ENCODE measurements at regions not wholly inside any gene's neighbourhood (a gene's known extent, or its start where the extent isn't known, plus 50 kb on each side); places are given as distances from the start of the nearest gene placed in this dataset.

GRCh38 chr11:15882876-15883454 is 473.4 kb downstream of the SOX6 start:
- DNase-seq (ENCODE audit: low read depth), result no peak

- no peak for DNase-seq (ENCODE audit: low read depth)
Measured at GRCh38 chr11:15883455-15883920, 472.9 kb downstream of the SOX6 start.

DNA sequence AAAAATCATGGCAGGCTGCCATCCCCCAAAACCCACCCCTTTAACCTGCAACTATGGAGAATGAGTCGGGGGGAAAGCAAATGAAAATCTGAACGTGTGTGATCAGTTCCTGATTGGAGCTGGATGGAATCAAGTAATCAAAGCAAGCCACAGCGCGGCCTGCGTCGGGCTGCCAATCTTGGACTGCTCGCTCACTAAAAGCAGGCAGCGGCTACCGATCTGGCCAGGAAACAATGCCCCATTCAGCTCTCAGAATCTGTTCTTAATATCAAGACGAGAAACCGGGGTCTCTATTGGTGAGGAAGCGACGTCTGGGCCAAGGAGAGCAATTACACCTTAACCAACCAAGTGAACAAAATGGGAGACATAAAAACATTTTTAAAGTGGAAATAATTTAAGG is 472.2 kb downstream of the SOX6 start:
- no peak for DNase-seq (ENCODE audit: low read depth)

DNA sequence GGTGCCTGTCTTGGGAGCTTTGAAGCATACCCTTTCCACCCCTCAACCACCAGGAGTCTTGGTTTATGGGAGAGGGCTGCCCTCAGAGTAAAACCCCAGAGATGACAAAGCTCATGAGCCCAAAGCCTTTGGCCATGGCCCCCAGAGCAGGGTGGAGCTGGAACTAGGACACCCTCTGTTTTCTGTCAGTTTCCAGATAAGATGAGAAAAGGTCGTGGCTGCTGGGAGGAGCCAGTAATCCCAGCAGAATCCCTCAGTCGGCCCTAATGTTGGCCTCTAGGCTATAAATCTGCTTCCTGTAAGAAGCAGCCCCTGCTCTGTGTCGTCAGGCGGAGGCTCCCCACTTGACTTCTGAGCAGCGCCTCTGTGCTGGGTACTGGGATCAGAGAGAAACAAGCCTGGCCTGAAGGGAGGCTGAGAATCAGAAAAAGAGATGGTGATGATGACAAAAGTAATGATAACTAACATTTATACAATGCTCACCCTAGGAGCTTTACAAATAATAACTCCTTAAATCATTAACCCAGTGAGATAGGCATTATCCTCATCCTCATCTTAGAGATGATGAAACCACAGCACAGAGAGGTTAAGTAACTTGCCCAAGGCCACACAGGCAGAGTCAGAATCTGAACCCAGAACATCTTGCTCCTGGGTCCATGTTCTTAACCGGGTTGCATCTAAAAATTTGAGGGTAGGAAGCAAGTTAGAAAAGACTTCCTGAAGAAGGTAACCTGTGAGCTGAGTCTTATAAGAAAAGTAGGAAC is 471.4 kb downstream of the SOX6 start:
- no peak for DNase-seq (ENCODE audit: low read depth)

DNA sequence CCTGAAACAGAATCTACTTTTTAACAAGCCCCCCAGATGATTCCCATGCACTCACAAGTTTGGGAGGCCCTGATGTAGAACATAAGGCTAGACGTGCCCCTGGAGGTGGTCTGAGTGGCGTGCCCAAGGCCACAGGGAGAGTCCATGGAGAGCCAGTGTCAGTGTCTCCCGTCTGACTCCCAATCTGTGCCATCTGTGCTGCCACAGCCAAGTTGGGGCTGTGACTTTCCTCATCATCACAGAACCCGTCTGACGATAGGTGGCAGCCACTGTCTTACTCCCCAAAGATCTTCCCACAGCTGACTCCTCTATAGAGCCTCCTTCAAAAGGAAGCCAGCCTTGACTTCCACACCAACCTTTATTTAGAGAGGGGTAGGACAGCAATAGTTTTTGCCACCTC is 470.5 kb downstream of the SOX6 start:
- DNase-seq (ENCODE audit: low read depth), result no peak

GRCh38 chr11:15886299-15886698 is 470.0 kb downstream of the SOX6 start:
- no peak for DNase-seq (ENCODE audit: low read depth)

DNA sequence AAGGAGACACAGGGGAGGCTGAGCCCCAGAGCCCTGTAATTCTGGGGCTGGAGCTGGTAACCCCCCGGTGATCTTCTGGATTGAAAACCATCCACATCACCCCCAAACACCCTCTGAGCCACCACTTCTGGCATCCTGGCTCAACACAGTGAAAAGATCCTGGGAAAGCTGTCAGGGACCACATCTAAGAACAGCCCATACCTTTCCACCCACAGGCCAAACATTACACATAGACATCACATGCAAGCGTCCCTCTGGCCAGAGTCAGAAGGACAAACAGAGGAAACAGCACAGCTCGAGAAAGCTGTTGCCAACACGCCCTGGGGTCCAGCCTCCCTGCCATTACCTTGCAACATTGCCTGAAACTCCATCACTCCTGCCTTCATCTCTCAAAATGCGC is 469.5 kb downstream of the SOX6 start:
- DNase-seq (ENCODE audit: low read depth), result no peak

GRCh38 chr11:15888556-15889345 is 467.6 kb downstream of the SOX6 start:
- no peak for DNase-seq (ENCODE audit: low read depth)

DNA sequence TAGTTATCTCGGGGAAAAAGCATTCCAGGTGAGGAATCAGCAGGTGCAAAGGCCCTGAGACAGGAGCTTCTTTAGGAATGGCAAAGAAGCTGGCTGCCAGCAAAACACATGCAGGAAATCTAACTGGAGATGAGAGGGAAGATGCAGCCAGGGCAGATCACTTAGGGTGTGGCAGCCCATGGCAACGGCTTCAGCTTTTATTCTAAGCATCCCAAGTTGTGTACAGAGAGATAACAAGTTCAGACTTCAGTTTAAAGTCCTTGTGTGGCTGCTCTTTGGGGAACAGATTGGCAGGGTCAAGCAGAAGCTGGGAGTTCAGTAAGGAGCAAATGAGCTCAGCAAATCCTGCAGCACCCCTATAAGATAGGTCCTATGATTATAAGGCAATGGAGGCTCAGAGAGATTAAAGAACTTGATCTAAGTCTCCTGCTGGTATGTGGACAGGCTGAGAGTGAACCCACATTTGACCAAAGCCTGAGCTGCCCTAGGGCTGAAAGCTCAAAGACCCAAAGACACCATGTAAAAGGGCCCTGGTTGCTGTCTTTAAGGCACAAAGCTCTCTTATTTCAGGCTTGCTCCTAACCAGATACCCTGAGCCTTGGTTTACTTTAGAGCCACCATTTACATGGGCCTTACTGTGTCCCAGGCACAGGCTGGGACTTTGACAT is 466.8 kb downstream of the SOX6 start:
- no peak for DNase-seq (ENCODE audit: low read depth)

DNA sequence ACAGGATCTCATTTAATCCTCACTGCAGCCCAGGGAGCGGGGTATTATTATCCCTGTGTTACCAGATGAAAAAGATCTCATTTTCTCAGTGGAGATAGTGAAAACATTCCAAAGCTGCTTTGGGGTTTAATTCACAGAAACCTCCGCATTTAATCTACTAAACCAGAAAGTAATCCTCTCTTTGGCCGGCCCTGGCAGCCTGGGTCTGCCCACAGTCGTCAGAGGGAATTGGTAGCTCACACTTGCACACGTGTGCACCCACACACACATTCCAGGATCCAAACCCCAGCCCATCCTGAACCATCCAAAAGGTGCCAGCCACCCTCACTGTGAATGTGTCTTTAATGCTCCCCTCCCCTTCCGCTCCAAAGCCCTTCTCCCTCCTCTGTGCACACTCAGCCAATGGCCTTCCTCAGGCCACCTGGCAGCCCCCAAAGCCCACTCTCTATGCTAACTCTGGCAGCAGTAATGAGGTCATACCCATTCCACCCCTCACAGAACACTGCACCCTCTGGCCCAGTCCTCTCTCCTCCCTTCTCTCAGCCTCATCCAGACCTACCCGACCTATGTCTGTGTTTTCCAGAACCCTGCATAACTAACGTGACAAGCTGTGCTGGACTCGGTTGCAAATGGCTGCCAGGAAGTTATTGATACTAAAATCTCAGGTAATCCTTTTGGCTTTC is 466.2 kb downstream of the SOX6 start:
- DNase-seq (ENCODE audit: low read depth), result no peak

DNA sequence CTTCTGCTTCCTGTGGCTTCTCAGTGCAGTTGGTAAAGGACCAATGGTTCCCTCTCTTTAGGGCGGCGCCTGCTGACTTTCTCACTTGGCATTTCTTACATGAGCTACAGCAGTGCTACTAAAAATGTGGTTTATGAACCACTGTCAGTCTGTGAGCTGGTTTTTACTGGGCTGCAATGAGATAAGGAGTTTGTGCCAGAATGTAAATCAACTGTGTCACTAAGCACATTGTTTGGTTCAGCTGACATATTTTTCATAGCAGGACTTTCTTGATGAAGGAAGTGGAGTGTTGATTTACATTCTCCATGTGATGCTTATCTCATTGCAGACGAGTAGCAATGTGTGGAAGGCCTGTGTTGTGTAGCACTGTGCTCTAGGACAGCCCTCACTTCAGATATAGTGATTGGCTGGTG is 463.3 kb downstream of the SOX6 start:
- no peak for DNase-seq (ENCODE audit: low read depth)

DNA sequence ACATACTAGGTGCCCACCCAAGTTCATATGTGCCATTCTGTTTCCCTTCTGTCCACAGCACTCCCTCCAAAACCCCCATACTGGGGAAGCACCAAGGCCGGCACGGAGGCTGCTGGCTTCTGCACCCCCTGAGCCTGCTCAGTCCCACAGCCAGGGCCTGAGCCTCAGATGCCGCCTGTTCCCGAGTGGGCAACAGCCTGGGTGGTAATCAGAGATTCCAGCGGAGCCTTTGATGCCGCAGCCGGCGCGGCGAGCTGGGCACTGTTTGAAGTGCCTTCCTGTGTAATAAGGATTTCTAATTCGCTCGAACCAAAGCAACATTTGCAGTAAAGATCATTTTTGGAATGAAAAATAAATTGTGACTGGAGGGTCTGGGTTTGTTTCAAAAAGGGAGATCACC is 460.3 kb downstream of the SOX6 start:
- DNase-seq (ENCODE audit: low read depth), result no peak

GRCh38 chr11:15896530-15896929 is 459.8 kb downstream of the SOX6 start:
- no peak for DNase-seq (ENCODE audit: low read depth)

GRCh38 chr11:15897211-15897960 is 459.0 kb downstream of the SOX6 start:
- DNase-seq (ENCODE audit: low read depth), result no peak

GRCh38 chr11:15901054-15901453 is 455.3 kb downstream of the SOX6 start:
- no peak for DNase-seq (ENCODE audit: low read depth)

GRCh38 chr11:15901790-15902189 is 454.6 kb downstream of the SOX6 start:
- DNase-seq (ENCODE audit: low read depth), result no peak

DNA sequence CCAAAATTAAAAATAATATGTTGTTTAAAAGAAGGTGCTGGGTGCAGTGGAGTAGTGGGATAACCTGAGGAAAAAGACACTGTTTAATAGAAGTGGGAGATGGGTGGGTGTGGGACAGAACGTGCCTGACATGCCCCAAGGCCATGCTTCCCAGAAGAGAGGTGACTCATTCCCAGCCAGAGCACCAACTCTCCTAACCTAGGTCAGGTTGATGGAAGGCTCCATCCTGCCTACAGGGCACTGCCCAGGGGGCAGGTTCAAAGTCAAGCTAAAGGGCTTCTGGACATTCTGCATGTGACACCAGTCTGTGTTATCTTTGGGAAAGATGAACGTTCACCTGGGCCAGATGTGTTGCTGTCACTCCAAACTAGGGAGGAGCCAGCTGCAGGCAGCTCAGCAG is 453.1 kb downstream of the SOX6 start:
- no peak for DNase-seq (ENCODE audit: low read depth)

GRCh38 chr11:15905366-15906104 is 450.8 kb downstream of the SOX6 start:
- no peak for DNase-seq (ENCODE audit: low read depth)

GRCh38 chr11:15906481-15907035 is 449.8 kb downstream of the SOX6 start:
- DNase-seq (ENCODE audit: low read depth), result no peak

DNA sequence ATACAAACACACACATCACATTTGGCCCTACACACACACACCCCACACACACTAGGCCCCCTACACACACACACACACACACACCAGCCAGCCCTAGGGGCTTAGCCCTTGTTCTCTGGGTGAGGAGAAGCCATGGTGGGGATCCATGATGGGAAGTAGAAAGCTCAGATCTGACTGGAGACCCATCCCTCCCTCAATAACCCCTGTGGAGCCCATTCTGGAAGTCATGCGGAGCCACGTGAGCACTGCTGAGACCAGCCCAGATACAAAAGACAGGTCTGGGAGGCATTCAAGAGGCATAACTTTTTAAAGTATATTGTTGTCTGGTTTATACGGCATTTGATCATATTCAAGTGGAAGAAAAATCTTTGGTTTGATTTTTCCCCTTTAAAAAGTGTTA is 448.5 kb downstream of the SOX6 start:
- no peak for DNase-seq (ENCODE audit: low read depth)
